Colonic mucosa (tissue), 4 donors: ENCODE measurements at regions not wholly inside any gene's neighbourhood (a gene's known extent, or its start where the extent isn't known, plus 50 kb on each side); places are given as distances from the start of the nearest gene placed in this dataset.

Source experiments
- DNase-seq: peaks from one replicate; pipeline ENCODE4 v3.0.0-alpha.2; 2020
- H3K27ac ChIP-seq: fragments of 200-600 bp; one replicate; pipeline ENCODE4 v1.8.0; 2021
- H3K27me3 ChIP-seq: fragments of 200-600 bp; one replicate; pipeline ENCODE4 v1.8.0; 2021
- H3K36me3 ChIP-seq: fragments of 200-600 bp; one replicate; pipeline ENCODE4 v1.8.0; 2021
- H3K4me1 ChIP-seq: fragments of 200-600 bp; one replicate; pipeline ENCODE4 v1.8.0; 2021; ENCODE audit warnings: mild to moderate bottlenecking
- H3K4me3 ChIP-seq: fragments of 200-600 bp; one replicate; pipeline ENCODE4 v1.8.0; 2021
- H3K9ac ChIP-seq, 2 donors: one replicate each; pipeline ENCODE4 v1.7.0; 2013; ENCODE audit warnings: control low read depth in 2 of 2, low read depth in 2 of 2, low read length in 2 of 2
- H3K9me3 ChIP-seq: fragments of 200-600 bp; one replicate; pipeline ENCODE4 v1.8.0; 2021
- intact Hi-C: fragments of 100-400 bp; cut with DNase I; formaldehyde crosslinking; loops from one replicate; pipeline ENCODE4 v1.14.1; 2022
- TF ChIP-seq, protein P1 (sequence below): fragments of 200-600 bp; IDR thresholded peaks from one replicate; pipeline ENCODE4 v1.8.0; 2022; ENCODE audit warnings: antibody characterized with exemption, mild to moderate bottlenecking
- donor health status: healthy.
- donor health status: DM: no; HTN: no; CAD: no.
- donor health status: DM: no; HTN: no; CAD: no.

GRCh38 chr10:8811201-8811600 lies 756.7 kb downstream of the GATA3 start:
- no peaks in the 10 kb centered on the region for H3K36me3 ChIP-seq
- TF ChIP-seq, protein P1, sequence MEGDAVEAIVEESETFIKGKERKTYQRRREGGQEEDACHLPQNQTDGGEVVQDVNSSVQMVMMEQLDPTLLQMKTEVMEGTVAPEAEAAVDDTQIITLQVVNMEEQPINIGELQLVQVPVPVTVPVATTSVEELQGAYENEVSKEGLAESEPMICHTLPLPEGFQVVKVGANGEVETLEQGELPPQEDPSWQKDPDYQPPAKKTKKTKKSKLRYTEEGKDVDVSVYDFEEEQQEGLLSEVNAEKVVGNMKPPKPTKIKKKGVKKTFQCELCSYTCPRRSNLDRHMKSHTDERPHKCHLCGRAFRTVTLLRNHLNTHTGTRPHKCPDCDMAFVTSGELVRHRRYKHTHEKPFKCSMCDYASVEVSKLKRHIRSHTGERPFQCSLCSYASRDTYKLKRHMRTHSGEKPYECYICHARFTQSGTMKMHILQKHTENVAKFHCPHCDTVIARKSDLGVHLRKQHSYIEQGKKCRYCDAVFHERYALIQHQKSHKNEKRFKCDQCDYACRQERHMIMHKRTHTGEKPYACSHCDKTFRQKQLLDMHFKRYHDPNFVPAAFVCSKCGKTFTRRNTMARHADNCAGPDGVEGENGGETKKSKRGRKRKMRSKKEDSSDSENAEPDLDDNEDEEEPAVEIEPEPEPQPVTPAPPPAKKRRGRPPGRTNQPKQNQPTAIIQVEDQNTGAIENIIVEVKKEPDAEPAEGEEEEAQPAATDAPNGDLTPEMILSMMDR = no peak
- intact Hi-C loops = no loop called here
- H3K27me3 ChIP-seq = no peaks in the 10 kb centered on the region
- H3K27ac ChIP-seq = no peak overlapping the region
- no peak overlapping the region for H3K4me3 ChIP-seq
- DNase-seq = no peak
- no peak overlapping the region for H3K9ac ChIP-seq
- no peaks in the 10 kb centered on the region for H3K4me1 ChIP-seq
- H3K9me3 ChIP-seq = no peaks in the 10 kb centered on the region

GRCh38 chr10:8815969-8816368 lies 761.5 kb downstream of the GATA3 start:
- Histone ChIP-seq H3K27ac (no peak overlapping the region), H3K36me3 (no peaks in the 10 kb centered on the region), H3K4me1 (no peaks in the 10 kb centered on the region), H3K9me3 (no peaks in the 10 kb centered on the region), H3K27me3 (no peaks in the 10 kb centered on the region), H3K9ac (no peak overlapping the region), H3K4me3 (no peak overlapping the region)
- intact Hi-C loops = no loop called here
- DNase-seq = no peak
- TF ChIP-seq, protein P1 = no peak

- H3K4me3 ChIP-seq = no peak overlapping the region
- TF ChIP-seq, protein P1 = no peak
- no peak overlapping the region for H3K9ac ChIP-seq
- no peaks in the 10 kb centered on the region for H3K36me3 ChIP-seq
- H3K27me3 ChIP-seq = no peaks in the 10 kb centered on the region
- no peaks in the 10 kb centered on the region for H3K4me1 ChIP-seq
- no peak overlapping the region for H3K27ac ChIP-seq
- no peaks in the 10 kb centered on the region for H3K9me3 ChIP-seq
- intact Hi-C loops = no loop called here
- no peak for DNase-seq
Measured at GRCh38 chr10:8817299-8817698, 762.8 kb downstream of the GATA3 start.

DNA sequence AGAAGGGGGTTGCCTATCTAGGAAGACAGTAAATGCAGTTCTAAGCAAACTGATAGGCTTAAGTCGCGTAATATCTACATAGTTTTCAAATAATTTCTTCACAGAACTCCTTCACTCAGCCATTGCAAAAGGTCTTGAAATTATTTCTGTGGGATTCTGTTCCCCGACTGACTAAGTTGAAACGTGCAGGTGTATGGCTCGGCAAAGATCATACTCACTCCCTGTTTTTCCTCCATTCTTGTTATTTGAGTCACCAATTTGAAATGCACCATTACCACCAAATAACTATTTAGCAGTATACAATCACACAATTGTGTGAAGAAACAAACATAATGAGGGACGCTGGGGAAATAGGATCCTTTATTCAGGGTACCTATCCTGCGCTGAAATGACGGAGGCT lies 771.1 kb downstream of the GATA3 start:
- Histone ChIP-seq H3K27me3 (no peaks in the 10 kb centered on the region), H3K9ac (no peak overlapping the region), H3K9me3 (no peaks in the 10 kb centered on the region), H3K4me1 (no peaks in the 10 kb centered on the region), H3K36me3 (no peaks in the 10 kb centered on the region), H3K4me3 (no peak overlapping the region), H3K27ac (no peak overlapping the region)
- TF ChIP-seq, protein P1 = no peak
- intact Hi-C loops = no loop called here
- DNase-seq = no peak

DNA sequence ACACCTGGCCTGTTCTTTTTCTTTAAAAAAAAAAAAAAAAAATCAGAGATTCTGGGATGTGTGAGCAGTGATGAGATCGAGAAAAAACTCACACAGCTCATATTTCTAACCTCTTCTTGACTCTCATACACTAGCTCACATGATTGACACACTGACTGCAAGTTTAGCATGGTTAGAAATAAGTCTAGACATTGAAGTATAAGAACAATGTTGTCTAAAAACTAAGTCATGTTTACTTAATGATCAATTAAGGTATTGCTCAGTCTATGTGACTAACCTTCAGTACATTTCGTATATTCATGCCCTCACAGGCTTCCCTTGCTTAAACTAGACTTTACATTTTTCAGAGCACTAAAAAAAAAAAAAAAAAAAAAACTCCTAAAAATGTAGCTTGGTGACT lies 775.1 kb downstream of the GATA3 start:
- Histone ChIP-seq H3K27ac (no peak overlapping the region), H3K9ac (no peak overlapping the region), H3K9me3 (no peaks in the 10 kb centered on the region), H3K4me3 (no peak overlapping the region), H3K4me1 (no peaks in the 10 kb centered on the region), H3K36me3 (no peaks in the 10 kb centered on the region), H3K27me3 (no peaks in the 10 kb centered on the region)
- DNase-seq = no peak
- TF ChIP-seq, protein P1 = no peak
- intact Hi-C loops = no loop called here

DNA sequence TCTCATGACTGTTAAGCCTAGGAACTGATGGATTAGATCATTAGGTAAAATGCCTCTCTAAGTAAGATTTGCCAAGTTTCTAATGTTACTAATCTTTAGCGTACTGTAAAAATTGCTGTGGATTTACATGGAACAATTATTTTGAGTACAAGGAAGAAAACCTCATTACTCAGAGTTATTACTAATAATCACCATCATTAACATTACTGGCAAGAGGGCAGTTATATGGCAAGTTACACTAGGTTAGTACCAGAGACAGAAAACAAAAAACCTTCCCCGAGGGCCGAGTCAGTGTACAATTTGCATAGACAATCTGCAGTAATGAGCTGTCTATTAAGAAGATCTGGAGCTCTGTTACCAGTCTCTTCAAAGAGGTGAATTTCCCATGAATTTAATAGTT lies 775.6 kb downstream of the GATA3 start:
- no peaks in the 10 kb centered on the region for H3K27me3 ChIP-seq
- TF ChIP-seq, protein P1 = no peak
- no peaks in the 10 kb centered on the region for H3K4me1 ChIP-seq
- H3K9me3 ChIP-seq = no peaks in the 10 kb centered on the region
- H3K27ac ChIP-seq = no peak overlapping the region
- intact Hi-C loops = no loop called here
- DNase-seq = no peak
- H3K4me3 ChIP-seq = no peak overlapping the region
- H3K9ac ChIP-seq = no peak overlapping the region
- no peaks in the 10 kb centered on the region for H3K36me3 ChIP-seq
